GM10248 (cell line): ENCODE measurements at regions not wholly inside any gene's neighbourhood (a gene's known extent, or its start where the extent isn't known, plus 50 kb on each side); places are given as distances from the start of the nearest gene placed in this dataset.

ENCODE experiments used
- CTCF ChIA-PET: fragments of 300-600 bp; sonication (Branson Sonifier 250); formaldehyde crosslinking; extraction: SDS; loops from one replicate; lab custom pipeline; 2021; ENCODE audit warnings: antibody characterized with exemption; lab: Yijun Ruan, JAX
- POLR2A ChIA-PET: fragments of 350-650 bp; sonication (Branson Sonifier 250); formaldehyde crosslinking; extraction: SDS; loops from one replicate; lab custom pipeline; 2020; ENCODE audit warnings: antibody characterized with exemption; lab: Yijun Ruan, JAX
- DNase-seq: peaks from one replicate; pipeline ENCODE4 v3.0.0; 2012; ENCODE audit errors: extremely low spot score
- TF ChIP-seq, protein P1 (sequence below): IDR thresholded peaks from 2 replicates; pipeline ENCODE4 v1.5.1; 2012; ENCODE audit warnings: mild to moderate bottlenecking, low read depth; ENCODE audit errors: extremely low read depth, missing control alignments, control extremely low read depth

DNA sequence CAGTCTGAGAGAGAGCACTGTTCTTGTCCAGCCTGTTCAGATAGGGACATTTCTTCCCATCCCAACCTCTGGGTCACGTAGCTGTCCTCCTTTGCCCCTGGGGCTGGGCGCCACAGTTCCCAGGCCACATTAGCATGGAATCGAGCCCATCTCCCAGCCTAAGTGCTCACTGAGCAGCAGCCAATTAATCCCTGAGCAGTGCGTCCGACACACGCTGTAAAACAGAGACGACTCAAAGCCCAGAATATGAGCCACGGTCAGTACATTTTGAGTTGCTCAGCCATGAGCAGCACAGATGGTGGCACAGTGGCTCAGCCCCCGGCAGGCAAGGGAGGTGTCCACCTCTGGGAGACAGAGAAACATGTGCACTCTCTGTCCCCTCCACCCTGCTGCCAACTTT, 267.4 kb downstream of the NPHP4 start:
- TF ChIP-seq, protein P1, sequence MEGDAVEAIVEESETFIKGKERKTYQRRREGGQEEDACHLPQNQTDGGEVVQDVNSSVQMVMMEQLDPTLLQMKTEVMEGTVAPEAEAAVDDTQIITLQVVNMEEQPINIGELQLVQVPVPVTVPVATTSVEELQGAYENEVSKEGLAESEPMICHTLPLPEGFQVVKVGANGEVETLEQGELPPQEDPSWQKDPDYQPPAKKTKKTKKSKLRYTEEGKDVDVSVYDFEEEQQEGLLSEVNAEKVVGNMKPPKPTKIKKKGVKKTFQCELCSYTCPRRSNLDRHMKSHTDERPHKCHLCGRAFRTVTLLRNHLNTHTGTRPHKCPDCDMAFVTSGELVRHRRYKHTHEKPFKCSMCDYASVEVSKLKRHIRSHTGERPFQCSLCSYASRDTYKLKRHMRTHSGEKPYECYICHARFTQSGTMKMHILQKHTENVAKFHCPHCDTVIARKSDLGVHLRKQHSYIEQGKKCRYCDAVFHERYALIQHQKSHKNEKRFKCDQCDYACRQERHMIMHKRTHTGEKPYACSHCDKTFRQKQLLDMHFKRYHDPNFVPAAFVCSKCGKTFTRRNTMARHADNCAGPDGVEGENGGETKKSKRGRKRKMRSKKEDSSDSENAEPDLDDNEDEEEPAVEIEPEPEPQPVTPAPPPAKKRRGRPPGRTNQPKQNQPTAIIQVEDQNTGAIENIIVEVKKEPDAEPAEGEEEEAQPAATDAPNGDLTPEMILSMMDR, result no peak
- DNase-seq, result no peak
- CTCF ChIA-PET, result no interaction called here
- POLR2A ChIA-PET, result no interaction called here

DNA sequence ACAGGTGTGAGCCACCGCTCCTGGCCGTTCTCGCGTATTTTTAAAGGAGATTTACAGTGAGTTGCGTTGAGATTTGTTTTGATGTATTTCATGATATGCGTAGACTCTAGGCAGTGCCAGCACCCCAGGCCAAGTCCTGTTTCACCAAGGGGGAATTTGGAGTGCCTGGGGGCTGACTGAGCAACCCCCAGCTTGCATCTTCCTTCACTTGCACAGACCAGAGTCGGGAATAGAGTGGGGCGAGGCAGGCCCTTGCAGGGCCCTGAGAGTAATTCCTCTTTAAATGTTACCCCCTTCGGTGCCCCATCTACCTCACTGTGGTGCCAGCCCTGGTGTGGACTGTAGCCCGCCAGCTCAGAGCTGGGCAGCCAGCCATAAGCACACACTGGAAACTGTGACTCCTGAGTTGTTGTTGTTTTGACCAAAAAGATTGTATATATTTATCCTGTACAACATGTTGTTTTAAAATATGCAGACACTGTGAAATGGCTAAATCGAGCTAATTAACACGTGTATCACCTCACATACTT, 269.5 kb downstream of the NPHP4 start:
- no peak for DNase-seq
- ChIA-PET CTCF (no interaction called here), POLR2A (no interaction called here)
- TF ChIP-seq, protein P1, result no peak

DNA sequence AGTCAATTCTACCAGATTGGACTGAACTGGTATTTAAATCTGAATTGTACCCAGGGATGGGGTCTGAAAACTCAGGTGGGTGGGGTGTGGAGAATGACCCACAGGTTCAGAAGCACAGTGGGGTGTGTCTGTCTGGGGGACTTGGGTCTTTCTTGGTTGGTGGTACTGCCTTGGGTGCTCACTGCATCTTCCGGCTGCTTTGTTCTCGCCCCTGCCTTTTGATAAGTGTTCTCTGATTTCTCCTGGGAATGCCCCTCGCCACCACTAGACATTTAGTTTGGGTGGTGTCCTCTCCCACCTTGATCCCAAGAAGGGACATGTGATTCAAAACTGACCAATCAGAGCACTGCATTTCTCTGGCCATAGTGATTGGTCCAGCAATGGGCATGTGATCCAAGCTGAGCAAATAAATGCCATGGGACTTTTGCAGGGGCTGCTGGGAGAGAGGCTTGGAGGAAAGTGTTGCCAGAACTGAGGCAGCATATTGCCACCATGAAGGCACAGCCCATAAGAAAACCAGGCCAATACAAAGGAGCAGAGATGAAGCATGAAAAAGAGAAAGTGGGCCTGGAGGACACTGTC, 270.5 kb downstream of the NPHP4 start:
- no peak for DNase-seq
- TF ChIP-seq, protein P1, result no peak
- ChIA-PET POLR2A (no interaction called here), CTCF (no interaction called here)

GRCh38 chr1:5720936-5721335, 271.3 kb downstream of the NPHP4 start:
- POLR2A ChIA-PET, result no interaction called here
- TF ChIP-seq, protein P1, result no peak
- no peak for DNase-seq
- CTCF ChIA-PET, result no interaction called here

DNA sequence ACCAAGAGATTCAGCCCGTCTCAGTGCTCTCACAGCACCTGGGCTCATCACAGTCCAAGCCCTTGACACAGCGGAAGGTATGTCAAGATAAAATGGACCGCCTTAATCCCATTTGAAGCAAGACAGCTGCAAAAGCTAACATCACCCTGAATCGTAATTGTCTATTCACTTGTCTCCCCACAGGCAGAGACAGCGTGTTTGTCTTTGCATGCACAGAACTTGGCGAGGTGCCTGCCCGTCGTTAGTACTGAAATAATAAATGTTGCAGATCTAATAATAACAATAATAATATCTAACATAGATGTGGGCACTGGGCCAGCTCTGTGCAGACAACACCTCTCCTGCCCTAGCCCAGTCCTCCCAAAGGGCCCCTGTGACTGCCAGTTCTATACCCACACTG, 271.7 kb downstream of the NPHP4 start:
- POLR2A ChIA-PET, result no interaction called here
- CTCF ChIA-PET, result no interaction called here
- TF ChIP-seq, protein P1, result no peak
- no peak for DNase-seq

DNA sequence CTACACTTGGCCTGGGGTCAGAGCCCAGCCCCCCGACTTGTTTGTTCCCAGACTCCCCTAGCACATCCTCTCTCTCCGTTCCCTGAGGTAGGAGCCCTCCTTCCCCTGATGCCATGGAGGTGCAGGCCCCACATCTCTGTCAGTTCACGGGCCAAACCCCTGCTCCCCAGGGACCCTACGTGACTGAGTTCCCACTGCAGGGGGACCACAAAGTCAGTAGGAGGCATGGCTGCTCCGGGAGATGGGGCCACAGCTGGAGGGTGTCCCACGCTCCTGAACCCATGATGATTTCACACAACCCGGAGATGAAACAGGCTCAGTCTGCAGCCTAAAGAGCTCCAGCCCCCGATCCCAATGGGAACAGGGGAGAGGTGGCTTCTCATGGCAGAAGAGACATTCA, 272.2 kb downstream of the NPHP4 start:
- no peak for DNase-seq
- TF ChIP-seq, protein P1, result no peak
- ChIA-PET CTCF (no interaction called here), POLR2A (no interaction called here)
